GM18508 (cell line): ENCODE measurements at regions not wholly inside any gene's neighbourhood (a gene's known extent, or its start where the extent isn't known, plus 50 kb on each side); places are given as distances from the start of the nearest gene placed in this dataset.
"Not testable (repeated sequence)": the region's sequence is repeated elsewhere in the genome, so short reads cannot be mapped to it uniquely, and the experiment has no call there.

Experiments used
- ATAC-seq: cut with Tn5 transposase; IDR thresholded peaks from one replicate; pipeline ENCODE4 v1.9.1; 2021; ENCODE audit warnings: moderate number of reproducible peaks; ENCODE audit not compliant: insufficient read depth, unreplicated experiment

GRCh38 chr14:84991021-84991420, 538.9 kb upstream of the FLRT2 start:
- ATAC-seq = no peak

GRCh38 chr14:84998216-84998615, 531.7 kb upstream of the FLRT2 start:
- ATAC-seq = no peak

GRCh38 chr14:85002846-85003245, 527.1 kb upstream of the FLRT2 start:
- no peak for ATAC-seq

- ATAC-seq = no peak
Observed at GRCh38 chr14:85003805-85004204, 526.1 kb upstream of the FLRT2 start.

GRCh38 chr14:85009506-85009905, 520.4 kb upstream of the FLRT2 start:
- no peak for ATAC-seq

GRCh38 chr14:85010186-85010585, 519.8 kb upstream of the FLRT2 start:
- ATAC-seq = no peak

- ATAC-seq = no peak
Observed at GRCh38 chr14:85016496-85016895, 513.4 kb upstream of the FLRT2 start.

GRCh38 chr14:85023866-85024265, 506.1 kb upstream of the FLRT2 start:
- ATAC-seq = not testable (repeated sequence)

GRCh38 chr14:85024931-85025330, 505.0 kb upstream of the FLRT2 start:
- no peak for ATAC-seq

- no peak for ATAC-seq
Observed at GRCh38 chr14:85027681-85028370, 502.1 kb upstream of the FLRT2 start.

GRCh38 chr14:85037411-85037810, 492.5 kb upstream of the FLRT2 start:
- ATAC-seq = no peak

GRCh38 chr14:85038526-85039352, 491.2 kb upstream of the FLRT2 start:
- ATAC-seq = no peak

- ATAC-seq = no peak
Observed at GRCh38 chr14:85039353-85039626, 490.7 kb upstream of the FLRT2 start.

- ATAC-seq = no peak
Observed at GRCh38 chr14:85040046-85040685, 489.8 kb upstream of the FLRT2 start.

GRCh38 chr14:85041618-85042017, 488.3 kb upstream of the FLRT2 start:
- ATAC-seq = no peak

- no peak for ATAC-seq
Observed at GRCh38 chr14:85042301-85042700, 487.6 kb upstream of the FLRT2 start.

- no peak for ATAC-seq
Observed at GRCh38 chr14:85050180-85050579, 479.8 kb upstream of the FLRT2 start.

- ATAC-seq = no peak
Observed at GRCh38 chr14:85052646-85053045, 477.3 kb upstream of the FLRT2 start.

GRCh38 chr14:85054178-85054577, 475.8 kb upstream of the FLRT2 start:
- no peak for ATAC-seq

- ATAC-seq = no peak
Observed at GRCh38 chr14:85056267-85056666, 473.7 kb upstream of the FLRT2 start.

GRCh38 chr14:85057221-85057620, 472.7 kb upstream of the FLRT2 start:
- ATAC-seq = no peak

GRCh38 chr14:85058150-85058549, 471.8 kb upstream of the FLRT2 start:
- ATAC-seq = no peak
